SK-N-MC (cell line): ENCODE measurements at regions not wholly inside any gene's neighbourhood (a gene's known extent, or its start where the extent isn't known, plus 50 kb on each side); places are given as distances from the start of the nearest gene placed in this dataset.

Experiments
- EZH2 ChIP-seq: fragments of 200-600 bp; sonication (generic); IDR thresholded peaks from one replicate; pipeline ENCODE4 v1.6.1; 2017; ENCODE audit warnings: antibody characterized with exemption
- POLR2AphosphoS5 ChIP-seq: IDR thresholded peaks from 2 replicates; pipeline ENCODE4 v1.6.1; 2012; ENCODE audit warnings: mild to moderate bottlenecking, low read depth, low read length, borderline replicate concordance

- no peak for TF ChIP-seq POLR2AphosphoS5
- no peak for TF ChIP-seq EZH2
Observed at GRCh38 chr9:673264-673965, 168.1 kb upstream of the DMRT1 start.
